Endothelial cell of umbilical vein (primary cell): ENCODE measurements at regions not wholly inside any gene's neighbourhood (a gene's known extent, or its start where the extent isn't known, plus 50 kb on each side); places are given as distances from the start of the nearest gene placed in this dataset.

ENCODE experiments used
- BruUV-seq: library from RNA; stranded (reverse); fragments of 400-500 nt; replicated peaks from 2 replicates; lab custom pipeline; 2021; lab: Mats Ljungman, UMichigan
- CTCF ChIA-PET: fragments of 300-600, 350-600 bp; sonication (Branson Sonifier 250); formaldehyde crosslinking; loops from one replicate; lab custom pipeline; 2021; ENCODE audit warnings: antibody characterized with exemption, inconsistent platforms; lab: Charles Lee
- POLR2A ChIA-PET: fragments of 300-600, 350-600 bp; sonication (Branson Sonifier 250); formaldehyde crosslinking; loops from one replicate; lab custom pipeline; 2021; ENCODE audit warnings: antibody characterized with exemption, inconsistent platforms; lab: Charles Lee
- DNase-seq: peaks from one replicate; pipeline ENCODE4 v3.0.0-alpha.2; 2011; ENCODE audit warnings: low read depth, low spot score
- FAIRE-seq: peaks from 2 replicates; lab custom pipeline; 2011; peaks lifted over from hg19 to GRCh38; lab: Jason Lieb, UNC
- H2AFZ ChIP-seq: 2 replicates; pipeline ENCODE4 v1.6.0; 2012; ENCODE audit warnings: low read depth, low read length, control low read depth, inconsistent platforms
- H3K27ac ChIP-seq: 2 replicates; pipeline ENCODE4 v1.5.1; 2011; ENCODE audit warnings: low read depth, mild to moderate bottlenecking, control low read depth, low read length, moderate library complexity; ENCODE audit not compliant: insufficient read depth
- H3K27me3 ChIP-seq, 2 experiments: 2 replicates each; pipeline versions ENCODE4 v1.6.0 to v1.6.1; 2011; ENCODE audit warnings: low read length in 2 of 2, mixed read lengths in 1 of 2; ENCODE audit not compliant: control insufficient read depth in 2 of 2, insufficient read depth in 2 of 2
- H3K36me3 ChIP-seq, 2 experiments: 2 replicates in 1 of 2; 3 replicates in 1 of 2; pipeline ENCODE4 v1.5.1; 2011; ENCODE audit warnings: low read length in 2 of 2, mild to moderate bottlenecking in 1 of 2, moderate library complexity in 1 of 2; ENCODE audit not compliant: control insufficient read depth in 2 of 2, insufficient read depth in 2 of 2; ENCODE audit errors: extremely low read depth in 1 of 2
- H3K4me1 ChIP-seq: 3 replicates; pipeline ENCODE4 v1.5.1; 2011; ENCODE audit warnings: mild to moderate bottlenecking, low read length; ENCODE audit not compliant: control insufficient read depth, insufficient read depth; ENCODE audit errors: extremely low read depth
- H3K4me2 ChIP-seq: 2 replicates; pipeline ENCODE4 v1.6.1; 2011; ENCODE audit warnings: low read length, control low read depth, mixed read lengths; ENCODE audit not compliant: insufficient read depth
- H3K4me3 ChIP-seq, 3 experiments: fragments of 200-600 bp in 1 of 3; sonication (generic), shearing (Covaris generic) in 1 of 3; replicated peaks in 1 of 3; 2 replicates each; pipeline ENCODE4 v1.5.1; 2011 to 2016; ENCODE audit warnings: control low read depth in 3 of 3, low read length in 3 of 3, mild to moderate bottlenecking in 2 of 3, inconsistent platforms in 1 of 3, low read depth in 1 of 3, moderate library complexity in 1 of 3; ENCODE audit not compliant: insufficient read depth in 1 of 3
- H3K79me2 ChIP-seq: 2 replicates; pipeline ENCODE4 v1.6.0; 2012; ENCODE audit warnings: low read length, inconsistent platforms; ENCODE audit not compliant: control insufficient read depth, insufficient read depth
- H3K9ac ChIP-seq: replicated peaks from 2 replicates; pipeline ENCODE3; 2011; ENCODE audit warnings: low read length, control low read depth; ENCODE audit not compliant: insufficient read depth; ENCODE audit errors: extremely low read depth
- H3K9me1 ChIP-seq: replicated peaks from 3 replicates; pipeline ENCODE4 v1.6.0; 2011; ENCODE audit warnings: mild to moderate bottlenecking, low read length; ENCODE audit not compliant: control insufficient read depth, insufficient read depth; ENCODE audit errors: extremely low read depth
- H3K9me3 ChIP-seq: replicated peaks from 2 replicates; pipeline ENCODE4 v1.5.1; 2012; ENCODE audit warnings: low read length, inconsistent platforms; ENCODE audit not compliant: control insufficient read depth, insufficient read depth
- H4K20me1 ChIP-seq: replicated peaks from 2 replicates; pipeline ENCODE3; 2011; ENCODE audit warnings: mild to moderate bottlenecking, low read length; ENCODE audit not compliant: control insufficient read depth, insufficient read depth; ENCODE audit errors: extremely low read depth
- EZH2 ChIP-seq: IDR thresholded peaks from 2 replicates; pipeline ENCODE4 v1.6.1; 2012; ENCODE audit warnings: borderline replicate concordance, low read depth, mild to moderate bottlenecking, moderate library complexity, low read length, inconsistent platforms; ENCODE audit not compliant: severe bottlenecking
- FOS ChIP-seq: IDR thresholded peaks from 2 replicates; pipeline ENCODE4 v1.6.1; 2011; ENCODE audit warnings: mild to moderate bottlenecking, low read length, moderate library complexity, borderline replicate concordance; ENCODE audit not compliant: insufficient read depth
- GATA2 ChIP-seq: IDR thresholded peaks from 2 replicates; pipeline ENCODE4 v1.7.0; 2011; ENCODE audit warnings: low read depth, mild to moderate bottlenecking, moderate library complexity, mixed read lengths, low read length; ENCODE audit not compliant: insufficient read length, insufficient read depth
- JUN ChIP-seq: IDR thresholded peaks from 2 replicates; pipeline ENCODE4 v1.6.1; 2011; ENCODE audit warnings: borderline replicate concordance, low read depth; ENCODE audit not compliant: insufficient read length, insufficient read depth
- MYC ChIP-seq: IDR thresholded peaks from one replicate; pipeline ENCODE4 v1.6.1; 2011; ENCODE audit warnings: mild to moderate bottlenecking, low read depth, low read length
- POLR2A ChIP-seq: IDR thresholded peaks from 2 replicates; pipeline ENCODE4 v1.6.1; 2012; ENCODE audit warnings: low read depth, mild to moderate bottlenecking, control low read depth, low read length
- POLR2AphosphoS5 ChIP-seq: IDR thresholded peaks from 2 replicates; pipeline ENCODE4 v1.6.1; 2012; ENCODE audit warnings: low read depth, mild to moderate bottlenecking, control low read depth, low read length, moderate library complexity; ENCODE audit not compliant: insufficient read depth
- dilution Hi-C: fragments of 300-500 bp; cut with MboI; formaldehyde crosslinking; loops from one replicate; pipeline ENCODE4 v1.15.0; 2019; ENCODE audit warnings: low sequenced_read_pairs; ENCODE audit not compliant: extremely low pct_ligation_motif_present
- intact Hi-C: fragments of 100-400 bp; cut with micrococcal nuclease; formaldehyde crosslinking; loops from one replicate; pipeline ENCODE4 v1.10.0; 2022
- TF ChIP-seq, protein P1 (sequence below): IDR thresholded peaks from 2 replicates; pipeline ENCODE4 v1.6.1; 2011; ENCODE audit not compliant: insufficient read depth, insufficient read length
- TF ChIP-seq, protein P2 (sequence below), 2 donors: IDR thresholded peaks; 1 replicate in 1 of 2; 2 replicates in 1 of 2; pipeline ENCODE4 v1.5.1; 2011; ENCODE audit warnings: low read length in 2 of 2, mild to moderate bottlenecking in 2 of 2, moderate library complexity in 2 of 2, control low read depth in 1 of 2, inconsistent platforms in 1 of 2, low read depth in 1 of 2; ENCODE audit not compliant: insufficient read depth in 1 of 2; ENCODE audit errors: extremely low read depth in 1 of 2

DNA sequence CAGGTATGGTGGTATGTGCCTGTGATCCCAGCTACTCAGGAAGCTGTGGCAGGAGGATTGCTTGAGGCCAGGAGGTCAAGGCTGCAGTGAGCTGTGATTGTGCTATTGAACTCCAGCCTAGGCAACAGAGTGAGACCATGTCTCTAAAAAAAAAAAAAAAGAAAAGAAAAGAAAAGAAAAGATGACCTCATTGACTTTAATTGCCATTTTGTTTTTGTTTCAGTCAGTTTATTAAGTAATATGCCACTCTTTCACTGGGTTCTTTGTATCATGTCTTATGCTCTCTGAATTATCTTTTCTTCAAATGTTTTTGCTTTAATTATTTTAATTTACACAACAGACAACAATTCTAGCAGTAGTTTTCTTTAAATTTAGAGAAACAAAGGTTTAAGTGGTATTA lies 293.8 kb downstream of the TSHZ3 start:
- no peak for TF ChIP-seq POLR2A
- TF ChIP-seq POLR2AphosphoS5, result no peak
- TF ChIP-seq JUN, result no peak
- TF ChIP-seq, protein P1, sequence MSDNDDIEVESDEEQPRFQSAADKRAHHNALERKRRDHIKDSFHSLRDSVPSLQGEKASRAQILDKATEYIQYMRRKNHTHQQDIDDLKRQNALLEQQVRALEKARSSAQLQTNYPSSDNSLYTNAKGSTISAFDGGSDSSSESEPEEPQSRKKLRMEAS, result no peak
- TF ChIP-seq EZH2, result no peak
- TF ChIP-seq GATA2, result no peak
- TF ChIP-seq MYC, result no peak
- TF ChIP-seq FOS, result no peak
- TF ChIP-seq, protein P2, sequence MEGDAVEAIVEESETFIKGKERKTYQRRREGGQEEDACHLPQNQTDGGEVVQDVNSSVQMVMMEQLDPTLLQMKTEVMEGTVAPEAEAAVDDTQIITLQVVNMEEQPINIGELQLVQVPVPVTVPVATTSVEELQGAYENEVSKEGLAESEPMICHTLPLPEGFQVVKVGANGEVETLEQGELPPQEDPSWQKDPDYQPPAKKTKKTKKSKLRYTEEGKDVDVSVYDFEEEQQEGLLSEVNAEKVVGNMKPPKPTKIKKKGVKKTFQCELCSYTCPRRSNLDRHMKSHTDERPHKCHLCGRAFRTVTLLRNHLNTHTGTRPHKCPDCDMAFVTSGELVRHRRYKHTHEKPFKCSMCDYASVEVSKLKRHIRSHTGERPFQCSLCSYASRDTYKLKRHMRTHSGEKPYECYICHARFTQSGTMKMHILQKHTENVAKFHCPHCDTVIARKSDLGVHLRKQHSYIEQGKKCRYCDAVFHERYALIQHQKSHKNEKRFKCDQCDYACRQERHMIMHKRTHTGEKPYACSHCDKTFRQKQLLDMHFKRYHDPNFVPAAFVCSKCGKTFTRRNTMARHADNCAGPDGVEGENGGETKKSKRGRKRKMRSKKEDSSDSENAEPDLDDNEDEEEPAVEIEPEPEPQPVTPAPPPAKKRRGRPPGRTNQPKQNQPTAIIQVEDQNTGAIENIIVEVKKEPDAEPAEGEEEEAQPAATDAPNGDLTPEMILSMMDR (IDR thresholded peaks at IDR 0.05; ENCODE audit: extremely low read depth in 1 of 2, insufficient read depth in 1 of 2, low read depth in 1 of 2, low read length in 2 of 2), result no peak
- no peak overlapping the region for H3K4me3 ChIP-seq
- H3K27ac ChIP-seq, result no peak overlapping the region
- intact Hi-C loops (no loop called here), dilution Hi-C loops (no loop called here)
- BruUV-seq, result no TSS peak
- H3K27me3 ChIP-seq, result no peaks in the 10 kb centered on the region
- no peaks in the 10 kb centered on the region for H3K9me1 ChIP-seq
- FAIRE-seq (no peak), DNase-seq (no peak)
- CTCF ChIA-PET, result no interaction called here
- H3K9me3 ChIP-seq, result peaks cover 5% of the 10 kb centered on the region
- H2AFZ ChIP-seq, result no peak overlapping the region
- H4K20me1 ChIP-seq, result no peaks in the 10 kb centered on the region
- no peak overlapping the region for H3K4me2 ChIP-seq
- POLR2A ChIA-PET, result no interaction called here
- no peaks in the 10 kb centered on the region for H3K4me1 ChIP-seq
- no peaks in the 10 kb centered on the region for H3K36me3 ChIP-seq
- H3K9ac ChIP-seq, result no peak overlapping the region
- no peaks in the 10 kb centered on the region for H3K79me2 ChIP-seq
